C4-2B (cell line): ENCODE measurements at regions not wholly inside any gene's neighbourhood (a gene's known extent, or its start where the extent isn't known, plus 50 kb on each side); places are given as distances from the start of the nearest gene placed in this dataset.

Experiments
- H3K27ac ChIP-seq: fragments of 450-650 bp; 2 replicates; pipeline ENCODE4 v1.5.1; 2017
- CTCF ChIP-seq: fragments of 450-650 bp; conservative IDR thresholded peaks from 2 replicates; pipeline ENCODE4 v1.5.1; 2017; ENCODE audit warnings: mild to moderate bottlenecking
- ZFX ChIP-seq: fragments of 450-650 bp; IDR thresholded peaks from 2 replicates; pipeline ENCODE4 v1.6.1; 2017

- H3K27ac ChIP-seq = no peak overlapping the region
- TF ChIP-seq CTCF (no peak), ZFX (no peak)
Observed at GRCh38 chr12:31228811-31229792, 96.8 kb downstream of the SINHCAF start.

GRCh38 chr12:31230004-31230403, 95.9 kb downstream of the SINHCAF start:
- no peak overlapping the region for H3K27ac ChIP-seq
- TF ChIP-seq CTCF (no peak), ZFX (no peak)
